A673 (cell line): ENCODE measurements at regions not wholly inside any gene's neighbourhood (a gene's known extent, or its start where the extent isn't known, plus 50 kb on each side); places are given as distances from the start of the nearest gene placed in this dataset.
"Not testable (repeated sequence)": the region's sequence is repeated elsewhere in the genome, so short reads cannot be mapped to it uniquely, and the experiment has no call there.

Experiments
- CTCF ChIP-seq: fragments of 300-800, 200-600 bp; sonication (generic); conservative IDR thresholded peaks from 2 replicates; pipeline ENCODE4 v1.5.1; 2017; ENCODE audit warnings: low read depth, mild to moderate bottlenecking, antibody characterized with exemption, low read length, moderate library complexity, mixed read lengths
- EZH2 ChIP-seq: fragments of 200-600 bp; sonication (generic); IDR thresholded peaks from 2 replicates; pipeline ENCODE4 v1.6.1; 2017; ENCODE audit warnings: borderline replicate concordance, low read depth, mild to moderate bottlenecking, mixed read lengths, antibody characterized with exemption, low read length; ENCODE audit not compliant: poor library complexity, severe bottlenecking

GRCh38 chr18:14415399-14415798, 128.0 kb downstream of the POTEC start:
- not testable (repeated sequence) for TF ChIP-seq CTCF, EZH2
